ENCODE measurements at regions not wholly inside any gene's neighbourhood (a gene's known extent, or its start where the extent isn't known, plus 50 kb on each side); places are given as distances from the start of the nearest gene placed in this dataset.
"Not testable (repeated sequence)": the region's sequence is repeated elsewhere in the genome, so short reads cannot be mapped to it uniquely, and the experiment has no call there.

GRCh38 chr4:104907991-104908390 is 238.7 kb upstream of the TET2 start:
- H3K36me3 ChIP-seq (ENCODE audit: control insufficient read depth in 2 of 2, insufficient read depth in 2 of 2, low read length in 2 of 2), result no peaks in the 10 kb centered on the region
- no peaks in the 10 kb centered on the region for H3K27me3 ChIP-seq (ENCODE audit: control insufficient read depth in 1 of 2, insufficient read depth in 2 of 2, low read length in 2 of 2)
- no peaks in the 10 kb centered on the region for H3K9me3 ChIP-seq (ENCODE audit: control insufficient read depth in 2 of 2, low read length in 2 of 2)
- no peak overlapping the region for H3K4me3 ChIP-seq (ENCODE audit: low read length in 2 of 2)
- H3K27ac ChIP-seq (ENCODE audit: low read length), result no peak overlapping the region
- no peaks in the 10 kb centered on the region for H3K4me1 ChIP-seq (ENCODE audit: control insufficient read depth, insufficient read depth, low read length)
- no peak overlapping the region for H3K9ac ChIP-seq (ENCODE audit: low read length in 2 of 2)

- no peak overlapping the region for H3K4me3 ChIP-seq (ENCODE audit: low read length in 2 of 2)
- H3K27me3 ChIP-seq (ENCODE audit: control insufficient read depth in 1 of 2, insufficient read depth in 2 of 2, low read length in 2 of 2), result no peaks in the 10 kb centered on the region
- H3K9ac ChIP-seq (ENCODE audit: low read length in 2 of 2), result no peak overlapping the region
- no peak overlapping the region for H3K27ac ChIP-seq (ENCODE audit: low read length)
- no peaks in the 10 kb centered on the region for H3K4me1 ChIP-seq (ENCODE audit: control insufficient read depth, insufficient read depth, low read length)
- no peaks in the 10 kb centered on the region for H3K36me3 ChIP-seq (ENCODE audit: control insufficient read depth in 2 of 2, insufficient read depth in 2 of 2, low read length in 2 of 2)
- no peaks in the 10 kb centered on the region for H3K9me3 ChIP-seq (ENCODE audit: control insufficient read depth in 2 of 2, low read length in 2 of 2)
Measured at GRCh38 chr4:104909376-104909775, 237.3 kb upstream of the TET2 start.

- H3K4me3 ChIP-seq (ENCODE audit: low read length in 2 of 2), result no peak overlapping the region
- H3K27ac ChIP-seq (ENCODE audit: low read length), result no peak overlapping the region
- H3K9me3 ChIP-seq (ENCODE audit: control insufficient read depth in 2 of 2, low read length in 2 of 2), result no peaks in the 10 kb centered on the region
- no peaks in the 10 kb centered on the region for H3K36me3 ChIP-seq (ENCODE audit: control insufficient read depth in 2 of 2, insufficient read depth in 2 of 2, low read length in 2 of 2)
- H3K27me3 ChIP-seq (ENCODE audit: control insufficient read depth in 1 of 2, insufficient read depth in 2 of 2, low read length in 2 of 2), result no peaks in the 10 kb centered on the region
- H3K4me1 ChIP-seq (ENCODE audit: control insufficient read depth, insufficient read depth, low read length), result no peaks in the 10 kb centered on the region
- H3K9ac ChIP-seq (ENCODE audit: low read length in 2 of 2), result no peak overlapping the region
Measured at GRCh38 chr4:104912518-104912917, 234.2 kb upstream of the TET2 start.

GRCh38 chr4:104915373-104915772 is 231.3 kb upstream of the TET2 start:
- H3K27me3 ChIP-seq (ENCODE audit: control insufficient read depth in 1 of 2, insufficient read depth in 2 of 2, low read length in 2 of 2), result no peaks in the 10 kb centered on the region
- no peaks in the 10 kb centered on the region for H3K9me3 ChIP-seq (ENCODE audit: control insufficient read depth in 2 of 2, low read length in 2 of 2)
- H3K4me1 ChIP-seq (ENCODE audit: control insufficient read depth, insufficient read depth, low read length), result no peaks in the 10 kb centered on the region
- H3K36me3 ChIP-seq (ENCODE audit: control insufficient read depth in 2 of 2, insufficient read depth in 2 of 2, low read length in 2 of 2), result no peaks in the 10 kb centered on the region
- H3K27ac ChIP-seq (ENCODE audit: low read length), result no peak overlapping the region
- H3K4me3 ChIP-seq (ENCODE audit: low read length in 2 of 2), result no peak overlapping the region
- no peak overlapping the region for H3K9ac ChIP-seq (ENCODE audit: low read length in 2 of 2)

GRCh38 chr4:104915864-104916263 is 230.8 kb upstream of the TET2 start:
- no peaks in the 10 kb centered on the region for H3K36me3 ChIP-seq (ENCODE audit: control insufficient read depth in 2 of 2, insufficient read depth in 2 of 2, low read length in 2 of 2)
- H3K27me3 ChIP-seq (ENCODE audit: control insufficient read depth in 1 of 2, insufficient read depth in 2 of 2, low read length in 2 of 2), result no peaks in the 10 kb centered on the region
- no peak overlapping the region for H3K27ac ChIP-seq (ENCODE audit: low read length)

GRCh38 chr4:104919406-104919805 is 227.3 kb upstream of the TET2 start:
- Histone ChIP-seq H3K9me3 (ENCODE audit: control insufficient read depth in 2 of 2, low read length in 2 of 2) (no peaks in the 10 kb centered on the region), H3K9ac (ENCODE audit: low read length in 2 of 2) (no peak overlapping the region), H3K36me3 (ENCODE audit: control insufficient read depth in 2 of 2, insufficient read depth in 2 of 2, low read length in 2 of 2) (no peaks in the 10 kb centered on the region), H3K4me1 (ENCODE audit: control insufficient read depth, insufficient read depth, low read length) (no peaks in the 10 kb centered on the region), H3K27ac (ENCODE audit: low read length) (no peak overlapping the region), H3K4me3 (ENCODE audit: low read length in 2 of 2) (no peak overlapping the region), H3K27me3 (ENCODE audit: control insufficient read depth in 1 of 2, insufficient read depth in 2 of 2, low read length in 2 of 2) (no peaks in the 10 kb centered on the region)

More at GRCh38 chr4:104915864-104916263, 230.8 kb upstream of the TET2 start:
- Histone ChIP-seq H3K9me3 (ENCODE audit: control insufficient read depth in 2 of 2, low read length in 2 of 2) (no peaks in the 10 kb centered on the region), H3K9ac (ENCODE audit: low read length in 2 of 2) (no peak overlapping the region), H3K4me1 (ENCODE audit: control insufficient read depth, insufficient read depth, low read length) (no peaks in the 10 kb centered on the region), H3K4me3 (ENCODE audit: low read length in 2 of 2) (no peak overlapping the region)

GRCh38 chr4:104930298-104930697 is 216.4 kb upstream of the TET2 start:
- Histone ChIP-seq H3K9me3 (ENCODE audit: control insufficient read depth in 2 of 2, low read length in 2 of 2) (no peaks in the 10 kb centered on the region), H3K27ac (ENCODE audit: low read length) (no peak overlapping the region), H3K4me1 (ENCODE audit: control insufficient read depth, insufficient read depth, low read length) (no peaks in the 10 kb centered on the region), H3K4me3 (ENCODE audit: low read length in 2 of 2) (no peak overlapping the region), H3K9ac (ENCODE audit: low read length in 2 of 2) (no peak overlapping the region), H3K27me3 (ENCODE audit: control insufficient read depth in 1 of 2, insufficient read depth in 2 of 2, low read length in 2 of 2) (no peaks in the 10 kb centered on the region), H3K36me3 (ENCODE audit: control insufficient read depth in 2 of 2, insufficient read depth in 2 of 2, low read length in 2 of 2) (no peaks in the 10 kb centered on the region)

- not testable (repeated sequence) for H3K9me3 ChIP-seq (ENCODE audit: control insufficient read depth in 2 of 2, low read length in 2 of 2); H3K27ac ChIP-seq (ENCODE audit: low read length); H3K36me3 ChIP-seq (ENCODE audit: control insufficient read depth in 2 of 2, insufficient read depth in 2 of 2, low read length in 2 of 2); H3K9ac ChIP-seq (ENCODE audit: low read length in 2 of 2); H3K4me3 ChIP-seq (ENCODE audit: low read length in 2 of 2); H3K4me1 ChIP-seq (ENCODE audit: control insufficient read depth, insufficient read depth, low read length); H3K27me3 ChIP-seq (ENCODE audit: control insufficient read depth in 1 of 2, insufficient read depth in 2 of 2, low read length in 2 of 2)
Measured at GRCh38 chr4:104930745-104931736, 215.6 kb upstream of the TET2 start.

GRCh38 chr4:104938624-104939023 is 208.1 kb upstream of the TET2 start:
- Histone ChIP-seq H3K4me1 (ENCODE audit: control insufficient read depth, insufficient read depth, low read length) (no peaks in the 10 kb centered on the region), H3K9me3 (ENCODE audit: control insufficient read depth in 2 of 2, low read length in 2 of 2) (no peaks in the 10 kb centered on the region), H3K9ac (ENCODE audit: low read length in 2 of 2) (no peak overlapping the region), H3K27me3 (ENCODE audit: control insufficient read depth in 1 of 2, insufficient read depth in 2 of 2, low read length in 2 of 2) (no peaks in the 10 kb centered on the region), H3K4me3 (ENCODE audit: low read length in 2 of 2) (no peak overlapping the region), H3K27ac (ENCODE audit: low read length) (no peak overlapping the region), H3K36me3 (ENCODE audit: control insufficient read depth in 2 of 2, insufficient read depth in 2 of 2, low read length in 2 of 2) (no peaks in the 10 kb centered on the region)

GRCh38 chr4:104940927-104941326 is 205.7 kb upstream of the TET2 start:
- Histone ChIP-seq H3K27me3 (ENCODE audit: control insufficient read depth in 1 of 2, insufficient read depth in 2 of 2, low read length in 2 of 2) (no peaks in the 10 kb centered on the region), H3K27ac (ENCODE audit: low read length) (no peak overlapping the region), H3K9ac (ENCODE audit: low read length in 2 of 2) (no peak overlapping the region), H3K4me3 (ENCODE audit: low read length in 2 of 2) (no peak overlapping the region), H3K9me3 (ENCODE audit: control insufficient read depth in 2 of 2, low read length in 2 of 2) (no peaks in the 10 kb centered on the region), H3K4me1 (ENCODE audit: control insufficient read depth, insufficient read depth, low read length) (no peaks in the 10 kb centered on the region), H3K36me3 (ENCODE audit: control insufficient read depth in 2 of 2, insufficient read depth in 2 of 2, low read length in 2 of 2) (no peaks in the 10 kb centered on the region)

- Histone ChIP-seq H3K27ac (ENCODE audit: low read length) (no peak overlapping the region), H3K4me1 (ENCODE audit: control insufficient read depth, insufficient read depth, low read length) (no peaks in the 10 kb centered on the region), H3K36me3 (ENCODE audit: control insufficient read depth in 2 of 2, insufficient read depth in 2 of 2, low read length in 2 of 2) (no peaks in the 10 kb centered on the region), H3K4me3 (ENCODE audit: low read length in 2 of 2) (no peak overlapping the region), H3K27me3 (ENCODE audit: control insufficient read depth in 1 of 2, insufficient read depth in 2 of 2, low read length in 2 of 2) (no peaks in the 10 kb centered on the region), H3K9me3 (ENCODE audit: control insufficient read depth in 2 of 2, low read length in 2 of 2) (no peaks in the 10 kb centered on the region), H3K9ac (ENCODE audit: low read length in 2 of 2) (no peak overlapping the region)
Measured at GRCh38 chr4:104941661-104942062, 205.0 kb upstream of the TET2 start.
